Epithelial cell of proximal tubule (primary cell): ENCODE measurements at regions not wholly inside any gene's neighbourhood (a gene's known extent, or its start where the extent isn't known, plus 50 kb on each side); places are given as distances from the start of the nearest gene placed in this dataset.

ENCODE experiments used
- DNase-seq: peaks from one replicate; pipeline ENCODE4 v3.0.0-alpha.2; 2011; ENCODE audit warnings: low read depth
- H3K4me3 ChIP-seq: 2 replicates; pipeline ENCODE4 v1.5.1; 2011; ENCODE audit warnings: low read depth, mild to moderate bottlenecking, low read length
- CTCF ChIP-seq: conservative IDR thresholded peaks from 2 replicates; pipeline ENCODE4 v1.5.1; 2012; ENCODE audit warnings: low read depth, mild to moderate bottlenecking, low read length

GRCh38 chr2:239747274-239747673, 277.9 kb downstream of the NDUFA10 start:
- TF ChIP-seq CTCF, result no peak
- DNase-seq, result no peak
- no peak overlapping the region for H3K4me3 ChIP-seq

GRCh38 chr2:239746559-239747246, 278.4 kb downstream of the NDUFA10 start:
- no peak for TF ChIP-seq CTCF
- no peak overlapping the region for H3K4me3 ChIP-seq
- no peak for DNase-seq

- no peak for TF ChIP-seq CTCF
- no peak for DNase-seq
- no peak overlapping the region for H3K4me3 ChIP-seq
Measured at GRCh38 chr2:239745386-239746227, 279.5 kb downstream of the NDUFA10 start.

- H3K4me3 ChIP-seq, result no peak overlapping the region
- TF ChIP-seq CTCF, result no peak
- no peak for DNase-seq
Measured at GRCh38 chr2:239744706-239745340, 280.3 kb downstream of the NDUFA10 start.

- no peak for DNase-seq
- no peak for TF ChIP-seq CTCF
- H3K4me3 ChIP-seq, result no peak overlapping the region
Measured at GRCh38 chr2:239743206-239743605, 281.9 kb downstream of the NDUFA10 start.

GRCh38 chr2:239742377-239742776, 282.8 kb downstream of the NDUFA10 start:
- DNase-seq, result no peak
- no peak for TF ChIP-seq CTCF
- H3K4me3 ChIP-seq, result no peak overlapping the region
